ENCODE measurements at regions not wholly inside any gene's neighbourhood (a gene's known extent, or its start where the extent isn't known, plus 50 kb on each side); places are given as distances from the start of the nearest gene placed in this dataset.

- DNase-seq: no peak
These were observed 154.9 kb upstream of the TIAM1 start for GRCh38 chr21:31498985-31499384.

- DNase-seq: no peak
These were observed 153.9 kb upstream of the TIAM1 start for GRCh38 chr21:31497914-31498313.

GRCh38 chr21:31493350-31493880 lies 149.4 kb upstream of the TIAM1 start:
- no peak for DNase-seq

- no peak for DNase-seq
These were observed 147.6 kb upstream of the TIAM1 start for GRCh38 chr21:31491617-31492016.

- DNase-seq: no peak
These were observed 146.4 kb upstream of the TIAM1 start for GRCh38 chr21:31490443-31490842.

GRCh38 chr21:31489726-31490125 lies 145.7 kb upstream of the TIAM1 start:
- no peak for DNase-seq

GRCh38 chr21:31489014-31489413 lies 145.0 kb upstream of the TIAM1 start:
- DNase-seq: no peak

- no peak for DNase-seq
These were observed 140.2 kb upstream of the TIAM1 start for GRCh38 chr21:31484219-31484618.

GRCh38 chr21:31483146-31483545 lies 139.1 kb upstream of the TIAM1 start:
- DNase-seq: no peak

- DNase-seq: no peak
These were observed 138.4 kb upstream of the TIAM1 start for GRCh38 chr21:31482460-31482859.

GRCh38 chr21:31480228-31480627 lies 136.2 kb upstream of the TIAM1 start:
- no peak for DNase-seq

GRCh38 chr21:31479714-31480113 lies 135.7 kb upstream of the TIAM1 start:
- no peak for DNase-seq

- no peak for DNase-seq
These were observed 135.2 kb upstream of the TIAM1 start for GRCh38 chr21:31479222-31479621.

GRCh38 chr21:31476263-31477022 lies 132.4 kb upstream of the TIAM1 start:
- DNase-seq: no peak

GRCh38 chr21:31475223-31475622 lies 131.2 kb upstream of the TIAM1 start:
- no peak for DNase-seq

- DNase-seq: no peak
These were observed 129.8 kb upstream of the TIAM1 start for GRCh38 chr21:31473685-31474345.

- DNase-seq: no peak
These were observed 127.8 kb upstream of the TIAM1 start for GRCh38 chr21:31471865-31472264.

GRCh38 chr21:31470896-31471694 lies 127.0 kb upstream of the TIAM1 start:
- DNase-seq: peak; percentile 25

- DNase-seq: no peak
These were observed 116.9 kb upstream of the TIAM1 start for GRCh38 chr21:31460980-31461379.

GRCh38 chr21:31459457-31459856 lies 115.4 kb upstream of the TIAM1 start:
- DNase-seq: no peak

GRCh38 chr21:31457675-31458074 lies 113.6 kb upstream of the TIAM1 start:
- no peak for DNase-seq

- no peak for DNase-seq
These were observed 112.1 kb upstream of the TIAM1 start for GRCh38 chr21:31456201-31456600.

- DNase-seq: no peak
These were observed 111.4 kb upstream of the TIAM1 start for GRCh38 chr21:31455506-31455905.

All from right kidney (tissue), 1 donor.